ENCODE measurements at regions not wholly inside any gene's neighbourhood (a gene's known extent, or its start where the extent isn't known, plus 50 kb on each side); places are given as distances from the start of the nearest gene placed in this dataset.

GRCh38 chr2:128504246-128505149, 185.8 kb upstream of the HS6ST1 start:
- TF ChIP-seq EZH2 (IDR thresholded peaks at IDR 0.05; ENCODE audit: low read length) = no peak
- no peak for TF ChIP-seq CTCF (optimal IDR thresholded peaks at IDR 0.05 in 1 of 3, IDR thresholded peaks at IDR 0.05 in 1 of 3, conservative IDR thresholded peaks at IDR 0.05 in 1 of 3; ENCODE audit: extremely low read depth in 1 of 3, insufficient read depth in 2 of 3, low read length in 3 of 3)
- Histone ChIP-seq H2AFZ (ENCODE audit: control insufficient read depth, low read length) (no peak overlapping the region), H3K36me3 (ENCODE audit: control insufficient read depth in 2 of 2, extremely low read depth in 1 of 2, insufficient read depth in 2 of 2, low read length in 2 of 2) (no peaks in the 10 kb centered on the region), H4K20me1 (ENCODE audit: control insufficient read depth, extremely low read depth, insufficient read depth, low read length) (no peaks in the 10 kb centered on the region), H3K4me2 (ENCODE audit: control insufficient read depth, extremely low read depth, insufficient read depth, low read depth, low read length) (no peak overlapping the region), H3K27me3 (ENCODE audit: control insufficient read depth, extremely low read depth, insufficient read depth, low read length) (no peaks in the 10 kb centered on the region), H3K9me3 (ENCODE audit: control insufficient read depth, low read depth, low read length) (no peaks in the 10 kb centered on the region), H3K9ac (ENCODE audit: control insufficient read depth, extremely low read depth, insufficient read depth, low read length) (no peak overlapping the region), H3K4me3 (ENCODE audit: control insufficient read depth in 2 of 3, extremely low read depth in 1 of 3, insufficient read depth in 2 of 3, low read depth in 1 of 3, low read length in 3 of 3) (no peak overlapping the region), H3K9me1 (ENCODE audit: control insufficient read depth, extremely low read depth, insufficient read depth, low read length) (no peaks in the 10 kb centered on the region), H3K79me2 (ENCODE audit: control insufficient read depth, insufficient read depth, low read length) (no peaks in the 10 kb centered on the region), H3K4me1 (ENCODE audit: control insufficient read depth, extremely low read depth, insufficient read depth, low read length) (no peaks in the 10 kb centered on the region), H3K27ac (ENCODE audit: control insufficient read depth, insufficient read depth, low read length) (no peak overlapping the region)
- FAIRE-seq = no peak
- dilution Hi-C loops (cut with MboI; ENCODE audit: extremely low pct_ligation_motif_present, low sequenced_read_pairs) = no loop called here
- no peak for DNase-seq (ENCODE audit: low read depth, low spot score)

GRCh38 chr2:128505150-128505490, 186.5 kb upstream of the HS6ST1 start:
- Histone ChIP-seq H3K27me3 (ENCODE audit: control insufficient read depth, extremely low read depth, insufficient read depth, low read length) (no peaks in the 10 kb centered on the region), H3K4me2 (ENCODE audit: control insufficient read depth, extremely low read depth, insufficient read depth, low read depth, low read length) (no peak overlapping the region), H3K9me3 (ENCODE audit: control insufficient read depth, low read depth, low read length) (no peaks in the 10 kb centered on the region), H4K20me1 (ENCODE audit: control insufficient read depth, extremely low read depth, insufficient read depth, low read length) (no peaks in the 10 kb centered on the region), H2AFZ (ENCODE audit: control insufficient read depth, low read length) (no peak overlapping the region), H3K9ac (ENCODE audit: control insufficient read depth, extremely low read depth, insufficient read depth, low read length) (no peak overlapping the region), H3K27ac (ENCODE audit: control insufficient read depth, insufficient read depth, low read length) (no peak overlapping the region), H3K4me3 (ENCODE audit: control insufficient read depth in 2 of 3, extremely low read depth in 1 of 3, insufficient read depth in 2 of 3, low read depth in 1 of 3, low read length in 3 of 3) (no peak overlapping the region), H3K9me1 (ENCODE audit: control insufficient read depth, extremely low read depth, insufficient read depth, low read length) (no peaks in the 10 kb centered on the region), H3K4me1 (ENCODE audit: control insufficient read depth, extremely low read depth, insufficient read depth, low read length) (no peaks in the 10 kb centered on the region), H3K36me3 (ENCODE audit: control insufficient read depth in 2 of 2, extremely low read depth in 1 of 2, insufficient read depth in 2 of 2, low read length in 2 of 2) (no peaks in the 10 kb centered on the region), H3K79me2 (ENCODE audit: control insufficient read depth, insufficient read depth, low read length) (no peaks in the 10 kb centered on the region)
- dilution Hi-C loops (cut with MboI; ENCODE audit: extremely low pct_ligation_motif_present, low sequenced_read_pairs) = no loop called here
- FAIRE-seq = no peak
- no peak for DNase-seq (ENCODE audit: low read depth, low spot score)
- no peak for TF ChIP-seq EZH2 (IDR thresholded peaks at IDR 0.05; ENCODE audit: low read length)
- TF ChIP-seq CTCF (optimal IDR thresholded peaks at IDR 0.05 in 1 of 3, IDR thresholded peaks at IDR 0.05 in 1 of 3, conservative IDR thresholded peaks at IDR 0.05 in 1 of 3; ENCODE audit: extremely low read depth in 1 of 3, insufficient read depth in 2 of 3, low read length in 3 of 3) = no peak
